ENCODE measurements at regions not wholly inside any gene's neighbourhood (a gene's known extent, or its start where the extent isn't known, plus 50 kb on each side); places are given as distances from the start of the nearest gene placed in this dataset.
"Not testable (repeated sequence)": the region's sequence is repeated elsewhere in the genome, so short reads cannot be mapped to it uniquely, and the experiment has no call there.

DNA sequence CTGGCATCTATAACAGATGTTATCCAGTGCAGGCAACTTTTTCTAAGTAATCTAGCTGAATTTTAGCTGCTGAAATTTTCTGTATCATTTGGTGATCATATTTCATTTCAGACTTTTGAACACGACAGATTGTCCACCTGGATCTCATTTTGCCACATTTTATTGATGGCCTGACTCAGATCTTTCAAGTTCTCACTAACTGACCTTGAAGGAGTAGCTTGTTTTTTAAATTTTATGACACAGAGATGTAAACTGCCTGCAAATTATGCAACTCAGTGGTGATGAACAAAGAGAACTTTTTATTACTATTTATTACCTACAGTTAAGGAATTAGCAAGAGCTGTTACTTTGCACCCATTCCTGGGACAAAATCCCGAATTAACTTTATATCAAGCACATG is 366.4 kb downstream of the PAX1 start:
- DNase-seq (ENCODE audit: low read depth in 2 of 2) = no peak

DNA sequence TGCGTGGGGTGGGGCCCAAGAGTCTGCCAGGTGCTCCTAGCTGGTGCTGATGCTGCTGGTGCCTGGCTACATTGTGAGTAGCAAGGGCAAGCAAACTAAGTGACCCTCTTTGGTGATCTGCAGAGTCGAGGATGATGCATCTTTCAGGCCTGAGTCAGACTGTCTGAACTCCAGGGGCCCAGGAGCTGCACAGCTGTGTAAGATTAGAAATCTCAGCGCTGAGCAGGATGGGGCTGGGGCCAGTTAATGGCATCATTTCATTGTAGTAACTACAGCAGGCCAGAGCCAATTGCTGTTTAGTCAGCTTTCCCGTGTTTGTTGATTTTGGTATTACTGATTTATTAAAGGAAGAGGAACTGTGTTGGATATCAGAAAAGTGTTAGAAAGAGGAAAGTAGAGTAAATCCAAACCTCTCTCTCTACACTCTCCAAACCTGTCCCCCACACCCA is 365.2 kb downstream of the PAX1 start:
- DNase-seq (ENCODE audit: low read depth in 2 of 2) = no peak

DNA sequence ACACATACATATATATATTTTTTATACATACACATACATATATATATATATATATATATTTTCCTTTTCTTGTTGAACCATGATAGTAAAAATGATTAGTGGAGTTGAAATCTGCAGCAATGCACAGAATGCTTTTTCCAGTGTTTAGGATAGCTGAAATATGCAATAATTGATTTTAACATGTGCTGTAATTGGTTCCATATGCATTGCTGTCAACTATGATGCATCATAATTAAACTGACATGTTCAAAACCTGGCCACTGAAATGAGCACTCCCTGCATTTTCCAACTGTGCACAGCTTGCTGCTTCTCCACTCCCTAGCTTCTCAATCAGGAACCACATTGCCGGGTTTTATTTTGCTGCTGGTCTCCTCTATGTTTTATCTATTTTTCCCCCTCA is 358.3 kb downstream of the PAX1 start:
- DNase-seq (ENCODE audit: low read depth in 2 of 2) = no peak

GRCh38 chr20:22062874-22063273 is 357.4 kb downstream of the PAX1 start:
- no peak for DNase-seq (ENCODE audit: low read depth in 2 of 2)

- no peak for DNase-seq (ENCODE audit: low read depth in 2 of 2)
Observed at GRCh38 chr20:22060610-22061009, 355.1 kb downstream of the PAX1 start.

DNA sequence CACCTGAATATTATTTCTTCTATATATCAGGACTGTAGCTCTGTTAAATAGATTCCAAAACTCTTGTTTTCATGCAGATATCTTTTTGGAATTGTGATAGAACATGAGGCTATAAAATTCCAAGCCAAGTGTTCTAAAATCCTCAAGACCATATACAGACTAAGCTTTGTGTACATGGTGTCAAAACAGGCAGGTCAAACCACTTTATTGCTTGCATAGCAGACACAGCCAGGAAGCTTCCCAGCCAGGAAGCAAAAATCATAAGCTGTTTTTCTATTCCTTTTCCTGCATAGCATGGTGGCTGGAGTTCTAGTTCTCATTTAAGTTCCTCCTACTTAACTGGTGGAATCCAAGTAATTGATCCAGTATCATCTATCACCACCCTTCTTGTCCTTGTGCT is 353.3 kb downstream of the PAX1 start:
- DNase-seq (ENCODE audit: low read depth in 2 of 2) = no peak

GRCh38 chr20:22055981-22056380 is 350.5 kb downstream of the PAX1 start:
- DNase-seq (ENCODE audit: low read depth in 2 of 2) = no peak

GRCh38 chr20:22052025-22052650 is 346.7 kb downstream of the PAX1 start:
- no peak for DNase-seq (ENCODE audit: low read depth in 2 of 2)

- not testable (repeated sequence) for DNase-seq (ENCODE audit: low read depth in 2 of 2)
Observed at GRCh38 chr20:22045956-22046507, 340.6 kb downstream of the PAX1 start.

GRCh38 chr20:22027423-22027822 is 322.0 kb downstream of the PAX1 start:
- DNase-seq (ENCODE audit: low read depth in 2 of 2) = no peak

DNA sequence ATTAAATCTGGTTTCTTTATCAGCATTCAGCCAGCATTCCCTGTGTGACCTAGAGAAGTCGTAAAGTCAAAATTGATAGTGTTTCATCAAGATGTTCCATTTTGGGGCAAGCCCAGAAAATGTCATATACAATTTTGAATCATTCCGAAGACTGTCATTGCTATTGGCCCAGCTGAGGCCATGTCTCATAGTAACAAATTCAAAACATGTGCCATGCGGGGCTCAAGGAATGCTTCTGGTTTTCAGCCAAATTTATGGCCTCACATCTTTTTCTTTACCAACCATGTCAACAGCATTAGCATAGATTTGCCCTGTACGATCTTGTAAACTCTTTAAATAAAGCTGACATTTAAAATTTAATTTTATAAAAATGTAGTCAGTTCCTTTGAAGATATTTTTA is 314.7 kb downstream of the PAX1 start:
- DNase-seq (ENCODE audit: low read depth in 2 of 2) = no peak

GRCh38 chr20:22008456-22008855 is 303.0 kb downstream of the PAX1 start:
- no peak for DNase-seq (ENCODE audit: low read depth in 2 of 2)

DNA sequence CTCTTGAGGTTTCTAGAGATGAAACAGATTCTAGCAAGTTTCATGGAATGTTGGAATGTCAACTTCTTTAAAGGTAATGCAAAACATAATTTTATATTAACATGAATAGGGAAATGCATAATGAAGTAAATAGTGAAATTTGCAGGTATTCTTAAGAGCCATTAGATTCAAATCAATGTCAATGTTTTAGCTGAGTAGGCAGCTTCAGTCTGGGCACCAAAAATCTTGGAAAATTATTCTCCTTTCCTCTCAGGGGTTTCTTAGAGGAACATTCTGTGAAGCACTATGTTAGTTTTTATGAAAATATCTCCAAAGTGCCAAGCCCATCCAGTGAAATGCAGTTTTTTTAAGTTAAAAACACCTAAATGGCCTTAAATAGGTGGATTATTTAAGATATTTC is 300.8 kb downstream of the PAX1 start:
- DNase-seq (ENCODE audit: low read depth in 2 of 2) = no peak

- DNase-seq (ENCODE audit: low read depth in 2 of 2) = no peak
Observed at GRCh38 chr20:22005535-22005934, 300.1 kb downstream of the PAX1 start.

DNA sequence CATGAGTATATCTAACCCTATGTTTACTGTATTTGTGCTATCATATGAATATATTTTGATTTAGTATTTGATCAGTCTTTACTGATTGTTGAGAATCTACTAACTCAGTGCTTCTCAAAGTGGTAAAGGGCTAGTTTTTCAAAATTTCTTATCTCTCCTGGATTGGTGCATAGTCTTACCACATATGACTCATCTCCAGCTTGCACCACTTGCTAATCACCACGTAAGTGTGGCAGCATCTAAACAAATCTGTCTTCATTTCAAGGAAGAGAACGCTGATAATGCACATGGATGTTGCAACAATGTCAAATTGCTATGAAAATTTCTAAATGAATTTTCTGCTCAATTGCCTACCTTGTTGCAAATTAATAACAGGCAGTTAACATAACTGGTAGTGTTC is 299.5 kb downstream of the PAX1 start:
- DNase-seq (ENCODE audit: low read depth in 2 of 2) = no peak

- no peak for DNase-seq (ENCODE audit: low read depth in 2 of 2)
Observed at GRCh38 chr20:22003680-22004079, 298.2 kb downstream of the PAX1 start.

DNA sequence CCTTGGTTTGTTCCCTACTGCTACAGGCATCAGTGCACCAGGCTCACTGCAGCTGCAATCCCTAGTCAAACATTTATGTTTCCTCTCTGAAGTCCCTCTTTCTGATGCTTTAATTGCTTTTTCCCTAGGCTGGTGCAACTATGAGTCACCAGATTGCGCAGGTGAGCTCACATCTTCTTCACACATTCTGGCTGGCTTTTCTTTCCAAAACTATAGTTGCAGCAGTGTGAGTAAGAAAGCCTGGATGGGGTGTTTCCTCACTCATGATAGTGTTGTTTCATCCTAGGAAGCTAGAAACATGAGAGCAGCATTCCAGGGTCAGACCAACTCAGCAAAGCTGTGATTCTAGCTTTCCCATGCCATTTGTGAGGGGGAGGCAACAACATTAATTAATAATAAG is 296.4 kb downstream of the PAX1 start:
- DNase-seq (ENCODE audit: low read depth in 2 of 2) = no peak

DNA sequence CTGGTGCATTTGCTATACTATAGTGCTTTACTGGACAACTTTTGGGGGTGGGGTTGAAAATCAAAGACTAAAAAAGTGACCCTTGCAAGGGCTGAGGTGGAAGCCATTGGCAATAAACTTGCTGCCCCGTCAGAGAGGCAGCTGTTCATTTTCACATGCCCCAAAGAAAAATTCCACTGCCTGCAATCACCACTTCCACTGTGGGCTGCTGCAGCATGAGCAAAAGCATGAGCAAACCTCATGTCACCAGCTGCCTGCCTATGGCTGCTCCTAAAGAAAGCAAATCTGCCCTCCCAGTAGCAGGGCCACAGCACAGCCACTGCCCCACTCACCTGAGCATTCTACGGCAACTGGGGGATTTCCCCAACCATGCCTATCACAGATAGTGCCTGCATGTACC is 290.0 kb downstream of the PAX1 start:
- DNase-seq (ENCODE audit: low read depth in 2 of 2) = no peak

DNA sequence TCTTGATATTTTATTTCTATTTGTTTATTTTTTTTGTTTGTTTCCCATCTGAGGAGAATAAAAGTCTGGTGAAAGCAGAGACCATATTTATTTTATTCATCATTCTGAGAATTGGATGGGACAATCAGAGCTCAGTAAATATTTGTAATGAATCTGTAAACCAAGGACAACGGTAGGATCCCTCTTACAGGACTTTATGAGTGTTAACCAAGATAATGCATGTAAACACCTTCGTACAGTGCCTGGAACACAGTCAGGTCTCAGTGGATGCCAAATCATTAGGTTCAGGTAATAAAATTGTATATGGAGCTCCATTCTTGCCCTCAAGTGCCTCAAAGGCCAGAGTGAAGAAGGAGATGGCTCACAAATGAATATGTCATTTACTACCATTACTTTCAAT is 288.7 kb downstream of the PAX1 start:
- no peak for DNase-seq (ENCODE audit: low read depth in 2 of 2)

DNA sequence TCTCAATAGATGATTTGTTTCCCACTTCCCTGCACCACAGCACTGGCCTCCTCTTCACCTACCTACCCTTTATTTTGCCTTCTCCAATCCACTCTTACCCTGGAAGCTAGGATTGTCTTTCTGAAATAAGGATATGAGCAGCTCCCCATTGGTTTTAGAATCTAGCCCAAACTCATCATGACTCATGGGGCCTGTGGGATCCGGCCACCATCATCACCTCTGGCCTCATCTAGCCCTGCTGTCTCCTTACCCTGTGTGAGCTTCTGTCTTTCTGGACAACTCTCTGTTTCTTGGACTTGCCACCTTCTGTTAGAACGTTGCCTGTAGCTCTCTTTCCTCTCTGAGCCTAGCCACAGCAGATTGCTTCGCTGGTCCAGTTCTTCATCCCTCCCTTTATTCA is 277.1 kb downstream of the PAX1 start:
- no peak for DNase-seq (ENCODE audit: low read depth in 2 of 2)

DNA sequence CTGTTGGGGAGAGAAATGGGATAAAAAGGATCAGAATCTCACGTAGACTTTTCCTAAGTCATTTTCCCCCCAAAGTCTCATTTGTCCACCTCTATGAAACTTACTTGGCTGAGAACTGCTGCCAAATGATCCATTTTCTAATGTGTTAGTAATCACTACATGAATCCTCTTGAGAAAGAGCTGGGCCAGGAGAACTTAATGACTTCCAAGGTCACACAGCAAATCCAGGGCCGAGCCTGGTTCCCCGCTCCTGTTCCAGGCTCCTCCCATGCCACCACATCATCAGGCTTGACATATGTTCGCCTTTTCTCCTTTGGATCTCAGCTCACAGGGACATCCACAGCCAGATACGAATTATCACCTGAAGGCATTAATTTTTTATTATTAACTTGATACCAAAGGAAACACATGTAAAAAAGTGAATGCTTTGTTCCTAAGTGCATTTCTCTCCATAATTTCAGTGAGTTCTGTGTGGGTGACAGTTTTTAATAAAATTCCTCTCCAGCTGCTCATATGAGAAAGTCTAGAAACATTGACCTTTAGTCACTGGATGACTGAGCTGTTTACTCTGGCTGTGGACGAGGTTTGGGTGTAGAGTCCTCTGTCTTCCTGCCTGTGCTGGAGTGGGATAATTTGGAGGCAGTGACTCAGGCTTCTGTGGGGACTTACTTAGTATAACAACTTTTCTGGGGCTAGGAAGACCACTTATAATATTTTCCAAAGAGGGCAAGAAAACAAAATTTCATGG is 276.3 kb downstream of the PAX1 start:
- DNase-seq (ENCODE audit: low read depth in 2 of 2) = no peak

- DNase-seq (ENCODE audit: low read depth in 2 of 2) = no peak
Observed at GRCh38 chr20:21981179-21981578, 275.7 kb downstream of the PAX1 start.

DNA sequence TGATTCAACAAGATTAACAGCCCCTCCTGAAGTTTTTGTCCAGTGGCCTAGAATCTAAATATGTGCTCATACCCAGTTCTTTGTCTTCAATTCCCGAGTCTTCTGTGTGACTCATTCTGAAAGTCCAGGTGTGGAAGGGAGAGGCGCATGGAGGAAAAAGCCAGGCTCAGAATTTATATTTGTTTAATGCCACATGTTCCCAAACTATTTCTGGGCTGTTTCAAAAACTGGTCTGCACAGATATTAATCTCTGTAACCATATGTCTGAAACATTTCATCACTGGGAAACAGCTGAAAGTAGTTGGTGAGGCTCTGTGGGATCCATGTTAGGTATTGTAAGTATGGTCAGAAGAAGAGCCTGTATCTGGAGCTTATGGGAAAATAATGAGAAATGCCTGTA is 266.0 kb downstream of the PAX1 start:
- DNase-seq (ENCODE audit: low read depth in 2 of 2) = no peak

Measured in stimulated activated CD4-positive, alpha-beta T cell treated with anti-CD3 and anti-CD28 coated beads, Interleukin-1b, Interleukin-23, amount 100 ng/mL, for 4 hours (primary cell).